ENCODE measurements at regions not wholly inside any gene's neighbourhood (a gene's known extent, or its start where the extent isn't known, plus 50 kb on each side); places are given as distances from the start of the nearest gene placed in this dataset.

DNA sequence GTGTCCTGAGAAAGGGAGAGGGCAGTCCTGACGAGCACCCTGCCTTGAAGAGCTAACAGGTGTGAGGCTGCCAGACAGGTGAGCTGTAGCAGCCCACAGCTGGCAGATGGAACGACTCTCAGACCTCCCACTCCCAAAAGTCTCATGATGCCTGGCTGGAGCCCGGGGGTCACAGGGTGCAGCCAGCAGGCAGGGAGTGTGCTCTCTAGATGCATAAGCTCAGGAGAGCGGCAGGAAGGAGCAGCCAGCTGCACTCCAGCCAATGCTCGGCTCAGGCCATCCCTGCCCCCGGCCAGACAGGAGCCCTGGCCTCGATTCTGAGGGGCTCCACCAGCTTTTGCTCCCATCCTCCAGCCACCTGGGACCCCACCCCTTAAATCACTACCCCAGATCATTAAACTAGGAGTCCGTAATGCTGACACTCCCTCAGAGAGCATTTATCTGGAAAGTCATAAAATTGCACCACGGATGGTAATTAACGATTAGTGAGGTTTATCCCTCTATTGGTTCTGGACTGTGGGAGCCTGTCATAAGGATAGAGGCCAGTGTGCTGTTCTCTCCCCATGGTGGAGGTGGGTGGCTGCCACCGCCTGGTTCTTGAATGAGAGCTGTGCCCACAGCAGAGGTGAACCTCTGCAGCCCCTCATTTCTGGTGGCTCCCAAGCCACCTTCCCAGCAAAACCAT is 63.5 kb upstream of the ZMIZ1 start:
- DNase-seq (ENCODE audit: low read depth) = no peak

DNA sequence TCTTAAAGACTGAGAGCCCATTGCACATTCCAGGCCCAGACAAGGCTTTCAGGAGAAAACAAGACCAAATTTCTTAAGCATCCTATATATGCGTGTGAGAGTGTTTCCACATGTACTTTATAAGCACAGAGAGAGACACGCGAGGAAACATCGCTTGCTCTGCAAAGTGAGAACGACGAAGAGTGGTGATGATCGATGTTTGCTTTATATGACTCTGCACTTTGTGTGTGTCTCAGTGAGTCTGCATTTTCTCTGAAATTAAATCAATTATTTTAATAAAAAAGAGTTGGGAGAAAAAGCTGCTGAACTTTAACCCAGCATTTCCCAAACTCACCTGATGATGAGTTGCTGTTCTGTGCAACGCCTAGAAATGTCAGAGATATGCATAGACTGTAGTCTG is 61.7 kb upstream of the ZMIZ1 start:
- no peak for DNase-seq (ENCODE audit: low read depth)

DNA sequence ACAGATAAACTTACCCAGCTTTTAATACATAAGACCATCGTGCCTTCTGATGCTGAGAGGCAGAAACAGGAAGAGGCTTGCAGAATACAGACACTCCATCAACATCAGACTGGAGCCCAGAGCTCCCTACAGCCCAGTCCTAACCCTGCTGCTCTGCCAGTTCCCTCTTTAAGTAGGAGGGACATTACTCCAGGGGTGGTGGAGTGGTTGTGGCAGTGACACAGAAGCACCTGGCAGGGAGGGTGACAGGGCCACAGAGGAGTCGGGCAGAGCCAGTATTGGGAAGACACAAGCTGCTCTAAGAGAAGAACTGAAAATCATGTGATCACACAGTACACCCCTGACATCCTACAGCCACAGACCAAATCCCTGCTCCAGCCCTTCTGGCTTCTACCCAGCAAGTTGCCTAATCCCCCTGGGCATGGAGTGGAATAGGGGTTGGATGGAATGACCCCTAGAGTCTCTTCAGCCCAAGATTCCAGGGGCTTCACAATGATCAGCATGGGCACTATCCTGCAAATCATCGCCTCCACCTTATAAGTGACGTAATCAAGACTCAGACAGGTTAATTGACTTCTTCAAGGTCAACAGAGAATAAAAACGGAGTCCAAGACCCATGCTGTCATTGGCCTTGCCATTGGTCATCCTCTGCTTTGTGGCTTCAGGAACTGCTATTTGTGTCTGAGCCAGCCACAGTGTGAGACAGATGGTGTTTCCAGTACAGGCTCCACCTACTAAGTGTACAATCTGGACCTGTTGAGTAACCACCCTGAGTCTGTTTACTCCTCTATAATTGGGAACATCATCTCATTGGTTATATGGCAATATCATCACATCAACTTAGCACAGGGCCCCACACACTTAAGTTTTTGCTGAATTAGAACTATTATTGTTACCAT is 61.1 kb upstream of the ZMIZ1 start:
- peak; percentile 37 for DNase-seq (ENCODE audit: low read depth)

DNA sequence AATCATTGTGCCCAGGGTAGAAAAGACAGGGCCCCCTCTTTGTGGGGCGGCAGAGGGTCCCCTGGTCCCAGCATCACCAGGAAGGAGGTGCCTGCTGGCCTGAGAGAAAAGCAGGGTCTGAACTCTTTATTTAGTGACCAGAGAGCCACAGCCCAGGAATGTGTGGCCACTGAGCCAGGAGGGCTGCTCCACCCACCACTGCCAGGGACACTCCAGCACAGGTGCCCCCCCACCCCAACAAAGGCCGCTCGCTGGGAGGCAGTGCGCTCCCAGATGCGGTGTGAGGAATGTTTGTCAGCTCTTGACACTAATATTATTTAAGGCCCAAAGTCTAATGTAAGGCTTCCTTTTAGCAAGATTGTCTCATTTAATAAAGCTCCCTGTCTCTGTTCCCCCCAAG is 59.6 kb upstream of the ZMIZ1 start:
- DNase-seq (ENCODE audit: low read depth) = no peak

DNA sequence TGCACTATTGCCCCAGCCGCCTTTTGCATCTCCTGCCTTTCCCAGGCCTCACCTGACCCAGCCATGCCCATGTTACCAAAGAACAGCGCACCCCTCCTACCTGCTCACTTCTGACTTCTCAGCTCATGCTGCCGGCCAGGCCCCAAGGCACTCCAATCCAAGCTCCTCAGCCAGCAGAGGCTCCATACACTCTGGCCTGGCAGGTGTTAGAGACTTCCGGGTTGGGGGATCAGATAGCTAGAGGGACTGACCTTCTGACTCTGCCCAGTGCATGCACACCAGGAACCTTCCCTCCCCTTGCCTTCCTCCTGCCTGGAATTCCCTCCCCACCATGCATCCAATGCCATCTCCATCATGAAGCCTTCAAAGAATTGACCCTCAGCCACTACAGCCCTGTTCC is 56.2 kb upstream of the ZMIZ1 start:
- DNase-seq (ENCODE audit: low read depth) = no peak

DNA sequence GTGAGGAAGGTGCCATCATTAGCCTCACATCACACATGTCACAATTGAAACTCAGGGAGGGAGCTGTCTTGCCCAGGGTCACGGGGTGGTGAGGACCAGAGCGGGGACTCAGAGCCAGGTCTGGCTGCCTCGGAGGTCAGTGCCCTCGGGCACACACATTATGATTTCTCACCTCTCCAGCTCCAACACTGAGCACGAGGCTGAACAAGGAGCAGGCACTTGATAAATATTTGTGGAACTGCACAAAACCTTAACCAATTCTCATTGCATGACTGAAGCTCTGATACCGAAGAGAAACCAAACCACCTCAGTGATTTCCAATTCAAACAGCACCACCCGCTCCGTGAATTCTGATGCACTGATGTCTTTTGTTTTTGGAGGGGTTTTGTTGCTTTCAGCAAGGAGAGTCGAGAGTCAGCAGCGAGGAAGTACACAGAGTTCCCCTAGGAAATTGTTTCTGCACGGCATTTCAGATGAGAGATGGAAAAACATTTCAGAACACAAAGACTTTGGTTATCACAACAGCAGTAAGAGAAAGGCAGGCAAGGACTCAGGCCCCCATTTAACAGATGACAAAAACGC is 55.3 kb upstream of the ZMIZ1 start:
- DNase-seq (ENCODE audit: low read depth) = no peak

DNA sequence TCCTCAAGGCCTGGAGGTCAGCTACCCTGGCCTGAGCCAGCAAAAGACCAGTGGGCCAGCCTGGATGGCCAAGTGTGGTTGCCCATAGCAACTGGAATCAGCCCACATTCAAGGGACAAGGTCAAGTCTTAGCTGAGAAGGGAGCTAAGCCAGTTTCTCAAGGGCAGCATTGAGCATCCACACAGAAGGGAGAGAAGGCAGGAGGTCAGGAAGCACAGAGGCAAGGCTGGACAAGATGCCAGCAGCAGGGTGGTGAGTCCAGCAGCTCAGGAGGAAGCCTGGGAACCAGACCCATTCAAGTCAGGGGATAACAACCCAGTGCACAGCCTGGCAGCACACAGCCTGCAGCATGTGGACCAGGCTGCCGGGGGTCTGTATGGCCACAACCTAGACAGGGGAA is 54.0 kb upstream of the ZMIZ1 start:
- no peak for DNase-seq (ENCODE audit: low read depth)

DNA sequence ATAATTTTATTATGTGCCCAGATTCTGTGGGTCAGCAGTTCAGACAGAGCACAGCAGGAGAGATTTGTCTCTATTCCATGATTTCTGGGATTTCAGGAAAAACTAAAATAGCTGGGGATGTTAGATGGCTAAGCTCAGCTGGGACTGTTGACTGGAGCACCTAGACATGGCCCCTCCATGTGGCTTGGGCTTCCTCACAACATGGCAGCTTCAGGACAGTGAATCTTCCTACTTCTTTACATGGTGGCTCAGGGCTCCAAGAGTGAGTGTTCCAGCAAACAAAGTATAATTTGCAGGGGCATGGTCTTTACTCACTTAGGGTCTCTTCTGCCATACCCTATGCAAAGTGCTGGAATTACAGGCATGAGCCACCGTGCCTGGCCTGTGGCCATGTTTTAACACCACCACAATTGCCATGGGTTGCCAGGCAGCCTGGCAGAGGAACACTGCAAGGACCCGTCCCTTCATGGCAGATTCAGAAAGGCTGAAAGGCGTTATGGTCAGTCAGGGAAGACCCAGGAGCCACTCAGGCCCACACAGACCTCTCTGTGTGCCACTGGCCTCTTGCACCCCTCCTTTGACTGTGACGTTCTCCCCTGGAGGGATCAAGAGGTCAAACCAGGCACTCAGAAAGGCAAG is 50.8 kb upstream of the ZMIZ1 start:
- no peak for DNase-seq (ENCODE audit: low read depth)

DNA sequence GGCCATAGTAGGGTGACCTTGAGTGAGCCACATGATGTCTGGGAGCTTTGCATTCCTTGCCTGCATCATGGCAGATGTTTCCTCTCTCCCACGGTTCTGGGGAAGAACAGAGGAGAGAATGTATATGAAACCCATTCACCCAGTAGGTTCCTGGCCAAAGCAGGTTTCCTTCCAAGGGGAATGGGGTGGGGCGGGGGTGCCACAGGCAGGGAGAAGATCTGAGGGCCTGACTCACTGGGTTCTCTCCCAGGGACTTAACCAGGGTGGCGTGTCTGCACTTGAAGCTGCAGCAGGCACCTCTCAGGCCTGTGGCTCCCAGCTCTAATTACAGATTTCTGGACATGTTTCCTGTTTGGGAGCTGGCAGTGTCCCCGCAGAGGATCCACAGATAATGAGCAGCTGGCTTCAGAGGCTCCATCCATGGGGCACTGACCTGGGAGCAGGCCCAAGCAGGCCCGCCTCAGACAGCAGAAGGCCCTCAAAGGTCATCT is 50.2 kb upstream of the ZMIZ1 start:
- no peak for DNase-seq (ENCODE audit: low read depth)

Measured in renal cortical epithelial cell (primary cell).